RWPE2 (cell line): ENCODE measurements at regions not wholly inside any gene's neighbourhood (a gene's known extent, or its start where the extent isn't known, plus 50 kb on each side); places are given as distances from the start of the nearest gene placed in this dataset.
"Not testable (repeated sequence)": the region's sequence is repeated elsewhere in the genome, so short reads cannot be mapped to it uniquely, and the experiment has no call there.

Experiments used
- ATAC-seq: fragments of 200-7000 bp; cut with Tn5 transposase; 3 replicates; pipeline ENCODE4 v1.9.1; 2021; ENCODE audit warnings: low read depth
- DNase-seq: peaks from one replicate; pipeline ENCODE4 v3.0.0-alpha.2; 2020; ENCODE audit warnings: low spot score
- H3K27ac ChIP-seq: fragments of 450-650 bp; 2 replicates; pipeline ENCODE4 v1.5.1; 2017; ENCODE audit warnings: mild to moderate bottlenecking; ENCODE audit not compliant: poor library complexity, severe bottlenecking
- H3K27me3 ChIP-seq: fragments of 250-450 bp; sonication (Bioruptor Pico); 2 replicates; pipeline ENCODE4 v1.5.1; 2021; ENCODE audit warnings: mild to moderate bottlenecking, moderate library complexity; ENCODE audit not compliant: insufficient read depth, poor library complexity, severe bottlenecking
- H3K36me3 ChIP-seq: fragments of 250-450 bp; sonication (Bioruptor Pico); 2 replicates; pipeline ENCODE4 v1.5.1; 2020; ENCODE audit warnings: low read depth, mild to moderate bottlenecking, moderate library complexity
- H3K4me1 ChIP-seq: fragments of 250-450 bp; sonication (Bioruptor Pico); 2 replicates; pipeline ENCODE4 v1.5.1; 2021; ENCODE audit warnings: mild to moderate bottlenecking, moderate library complexity; ENCODE audit not compliant: insufficient read depth, poor library complexity, severe bottlenecking
- H3K4me3 ChIP-seq: fragments of 250-450 bp; sonication (Bioruptor Pico); 2 replicates; pipeline ENCODE4 v1.5.1; 2021; ENCODE audit warnings: mild to moderate bottlenecking, moderate library complexity; ENCODE audit not compliant: severe bottlenecking
- H3K9me3 ChIP-seq: fragments of 250-450 bp; sonication (Bioruptor Pico); 2 replicates; pipeline ENCODE4 v1.5.1; 2021; ENCODE audit warnings: mild to moderate bottlenecking, moderate library complexity; ENCODE audit not compliant: severe bottlenecking

GRCh38 chr21:5107637-5108036 lies 5413.7 kb upstream of the TPTE start:
- not testable (repeated sequence) for ATAC-seq, H3K27ac ChIP-seq, H3K9me3 ChIP-seq, H3K36me3 ChIP-seq, DNase-seq, H3K27me3 ChIP-seq, H3K4me3 ChIP-seq, H3K4me1 ChIP-seq

GRCh38 chr21:5108048-5108775 lies 5413.2 kb upstream of the TPTE start:
- not testable (repeated sequence) for H3K4me1 ChIP-seq, DNase-seq, H3K9me3 ChIP-seq, H3K4me3 ChIP-seq, H3K36me3 ChIP-seq, H3K27me3 ChIP-seq, H3K27ac ChIP-seq
- peak; percentile 47; the same call in 2 of the 3 replicates for ATAC-seq

- not testable (repeated sequence) for H3K9me3 ChIP-seq, H3K36me3 ChIP-seq, H3K27ac ChIP-seq, H3K27me3 ChIP-seq, H3K4me3 ChIP-seq, H3K4me1 ChIP-seq, ATAC-seq
- DNase-seq: peak; percentile 23
These were observed 5410.2 kb upstream of the TPTE start for GRCh38 chr21:5111197-5111596.

DNA sequence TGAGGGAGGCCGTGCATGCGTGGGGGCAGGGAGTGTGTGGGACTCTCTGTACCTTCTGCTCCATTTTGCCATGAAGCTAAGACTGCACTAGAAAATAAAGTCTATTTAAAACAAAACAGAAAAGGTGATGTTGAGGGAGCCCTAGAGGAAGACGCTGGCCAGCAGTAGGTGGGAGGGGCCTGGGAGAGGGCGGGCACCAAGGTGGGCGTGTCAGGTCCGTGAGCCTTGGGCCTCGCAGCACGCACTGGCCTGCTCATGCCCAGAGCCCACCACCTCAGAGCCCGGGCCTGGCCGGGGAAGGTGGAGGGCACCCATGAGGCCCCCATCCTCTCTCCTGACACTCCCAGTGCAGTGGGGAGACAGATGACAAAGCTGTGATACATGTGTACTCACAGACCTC lies 5408.3 kb upstream of the TPTE start:
- not testable (repeated sequence) for H3K27ac ChIP-seq, ATAC-seq, H3K36me3 ChIP-seq, H3K9me3 ChIP-seq, H3K4me1 ChIP-seq, H3K27me3 ChIP-seq, DNase-seq, H3K4me3 ChIP-seq

- not testable (repeated sequence) for DNase-seq, H3K9me3 ChIP-seq, H3K27me3 ChIP-seq, H3K4me3 ChIP-seq, H3K4me1 ChIP-seq, H3K27ac ChIP-seq, H3K36me3 ChIP-seq
- peak; percentile 38; the same call in 2 of the 3 replicates for ATAC-seq
These were observed 5406.9 kb upstream of the TPTE start for GRCh38 chr21:5114468-5114867.

DNA sequence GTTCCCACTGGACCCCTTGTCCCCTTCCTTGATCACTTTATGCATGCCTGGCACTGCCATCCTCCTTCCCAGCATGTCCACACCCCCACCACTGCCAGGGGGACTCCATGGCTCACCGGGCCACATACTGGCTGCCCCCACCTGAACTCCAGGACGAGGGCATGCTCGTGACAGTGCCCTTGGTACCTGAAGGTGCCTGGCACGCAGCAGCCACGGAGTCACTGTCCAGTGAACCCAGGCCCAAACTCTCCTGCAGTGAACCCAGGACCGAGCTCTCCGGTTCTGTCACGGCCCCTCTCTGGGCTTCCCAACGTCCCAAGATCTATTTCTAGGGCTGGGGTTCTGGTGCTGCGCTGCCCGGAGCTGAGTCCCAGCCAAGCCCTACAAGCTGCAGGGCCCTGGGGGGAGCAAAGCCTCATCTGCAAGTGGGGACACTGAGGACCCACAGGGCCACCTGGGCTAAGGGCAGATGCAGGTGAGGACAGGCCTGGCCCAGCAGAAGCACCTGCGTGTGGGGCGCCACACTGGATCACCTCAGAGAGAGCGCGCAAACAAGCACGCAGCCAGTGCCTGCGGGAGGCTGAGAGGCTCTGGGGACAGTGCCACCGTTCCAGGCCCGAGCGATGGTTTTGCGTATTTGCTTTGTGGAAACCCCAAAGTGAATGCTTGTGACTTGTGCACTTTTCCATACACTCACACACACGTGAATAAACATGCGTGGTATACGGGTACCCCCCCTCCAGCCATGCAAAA lies 5406.3 kb upstream of the TPTE start:
- not testable (repeated sequence) for DNase-seq, H3K4me1 ChIP-seq, H3K9me3 ChIP-seq, H3K4me3 ChIP-seq, H3K27ac ChIP-seq, H3K36me3 ChIP-seq, H3K27me3 ChIP-seq
- peak; percentile 6; the same call in 2 of the 3 replicates for ATAC-seq

DNA sequence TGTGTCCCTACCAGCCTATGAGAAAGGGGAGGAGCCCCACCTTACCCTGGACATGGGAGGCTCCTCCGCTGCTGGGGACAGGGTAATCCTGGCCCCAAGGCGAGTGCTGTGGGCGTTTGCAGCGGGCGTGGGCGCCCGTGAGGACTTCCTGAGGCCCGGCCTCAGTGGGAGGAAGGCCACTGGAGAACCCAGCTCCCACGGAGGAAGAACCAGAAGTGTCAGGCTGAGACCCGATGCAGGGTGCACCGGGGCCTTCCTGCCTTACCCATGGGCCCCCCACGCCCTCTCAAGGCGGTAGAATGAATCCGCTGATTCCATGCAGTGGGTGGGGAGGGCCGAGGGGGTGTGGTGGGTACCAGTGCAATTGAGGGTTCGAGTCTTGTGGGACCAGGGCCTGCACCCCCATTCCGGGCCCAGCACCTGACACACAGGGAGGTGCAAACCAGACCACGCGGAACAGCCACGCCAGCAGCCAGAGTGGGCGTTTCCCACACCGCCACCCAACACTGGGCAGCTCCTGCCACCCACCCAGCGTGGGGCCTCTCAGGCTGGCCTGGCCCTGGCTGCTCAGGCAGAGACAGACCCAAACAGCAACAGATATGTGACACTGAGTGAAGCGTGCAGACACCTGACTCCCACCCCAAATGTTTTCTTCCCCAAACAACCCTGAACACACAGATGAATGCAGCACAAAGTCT lies 5405.6 kb upstream of the TPTE start:
- H3K4me1 ChIP-seq, H3K36me3 ChIP-seq, H3K27ac ChIP-seq, DNase-seq, H3K9me3 ChIP-seq, H3K4me3 ChIP-seq, H3K27me3 ChIP-seq: not testable (repeated sequence)
- ATAC-seq: 0 out of 3 replicates have a peak, but pooled peaks have one; percentile 5

GRCh38 chr21:5116344-5117123 lies 5404.8 kb upstream of the TPTE start:
- H3K4me3 ChIP-seq, H3K27me3 ChIP-seq, DNase-seq, H3K36me3 ChIP-seq, H3K9me3 ChIP-seq, H3K4me1 ChIP-seq, ATAC-seq, H3K27ac ChIP-seq: not testable (repeated sequence)

GRCh38 chr21:5117135-5117534 lies 5404.2 kb upstream of the TPTE start:
- not testable (repeated sequence) for H3K4me1 ChIP-seq, H3K27ac ChIP-seq, H3K4me3 ChIP-seq, H3K9me3 ChIP-seq, DNase-seq, H3K36me3 ChIP-seq, H3K27me3 ChIP-seq, ATAC-seq

DNA sequence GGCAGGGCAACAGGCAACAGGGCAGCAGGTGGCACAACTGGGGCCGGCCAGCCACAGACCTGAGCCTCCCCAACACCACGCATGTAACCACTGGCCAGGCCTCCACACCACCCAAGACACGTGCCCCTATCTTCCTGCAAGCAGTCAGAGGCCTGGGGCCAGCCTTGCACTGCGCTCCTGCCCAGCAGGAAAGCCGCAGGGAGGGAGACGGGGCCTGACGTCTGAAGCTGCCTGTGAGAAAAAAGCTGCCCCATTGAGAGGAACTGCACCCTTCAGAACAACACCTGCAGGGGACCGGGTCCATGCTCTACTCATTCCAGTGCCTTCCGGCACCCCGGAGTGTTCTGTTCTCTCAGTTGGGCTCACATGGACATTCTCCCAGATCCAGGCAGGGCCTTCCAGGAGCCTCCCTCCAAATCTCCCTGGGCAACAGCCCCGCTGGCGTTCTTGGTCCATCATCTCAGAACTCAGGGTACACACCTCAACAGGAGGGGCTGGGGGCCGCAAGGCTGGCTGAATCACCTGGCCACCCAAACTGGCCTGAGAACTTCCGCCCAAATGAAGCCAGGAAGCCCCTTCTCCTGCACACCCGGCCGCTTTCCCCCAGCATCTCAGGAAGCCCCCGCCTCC lies 5403.6 kb upstream of the TPTE start:
- not testable (repeated sequence) for ATAC-seq, H3K4me1 ChIP-seq, H3K36me3 ChIP-seq, H3K27ac ChIP-seq, H3K27me3 ChIP-seq, H3K4me3 ChIP-seq, H3K9me3 ChIP-seq, DNase-seq
